ENCODE measurements at regions not wholly inside any gene's neighbourhood (a gene's known extent, or its start where the extent isn't known, plus 50 kb on each side); places are given as distances from the start of the nearest gene placed in this dataset.

DNA sequence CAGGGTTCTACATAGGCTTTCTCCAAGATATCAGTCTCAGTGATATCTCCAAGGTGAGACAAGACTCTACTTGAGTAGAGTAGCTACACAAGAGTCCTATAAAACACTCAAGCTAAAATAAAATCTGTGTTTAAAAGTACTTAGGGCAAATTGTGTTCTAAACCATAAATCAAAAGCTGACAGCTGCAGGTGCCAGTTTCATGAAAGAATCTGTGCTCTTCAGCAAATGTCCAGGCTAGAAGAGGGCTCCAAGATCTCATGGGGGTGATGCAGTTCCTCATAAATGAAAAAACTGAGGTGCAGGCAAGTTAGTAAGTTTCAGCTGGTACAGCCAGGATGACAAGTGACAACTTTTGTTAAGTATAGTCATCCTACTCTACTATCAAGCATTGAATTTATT lies 142.8 kb upstream of the TNPO1 start:
- Mint-ChIP-seq H3K4me1 (no peaks in the 10 kb centered on the region), H3K4me3 (no peak overlapping the region), H3K9me3 (peaks cover 0 to 13% of the 10 kb centered on the region in 2 donors), H3K27me3 (peaks cover 12% of the 10 kb centered on the region), H3K27ac (no peak overlapping the region)
- ATAC-seq (no peak), DNase-seq (no peak)

DNA sequence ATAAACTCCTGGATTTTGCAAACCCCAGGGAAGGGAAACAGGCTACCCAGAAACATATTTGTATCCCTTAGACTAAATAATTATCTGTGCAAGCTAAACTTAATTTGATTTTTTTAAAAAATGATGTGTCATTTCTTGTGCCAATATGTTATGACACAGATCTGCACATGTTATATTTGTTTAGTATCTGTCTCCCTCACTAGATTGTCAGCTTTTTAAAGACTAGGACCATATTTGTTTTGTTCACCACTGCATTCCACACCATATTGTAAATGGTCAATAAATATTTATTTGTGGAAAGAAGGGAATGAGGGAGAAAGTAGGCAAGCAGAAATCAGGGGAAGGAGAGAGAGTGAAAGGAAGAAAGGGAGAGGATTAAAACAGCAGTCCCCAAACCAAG lies 143.3 kb upstream of the TNPO1 start:
- no peak for ATAC-seq
- H3K27me3 Mint-ChIP-seq = peaks cover 14% of the 10 kb centered on the region
- no peaks in the 10 kb centered on the region for H3K4me1 Mint-ChIP-seq
- H3K4me3 Mint-ChIP-seq = no peak overlapping the region
- no peak for DNase-seq
- no peak overlapping the region for H3K27ac Mint-ChIP-seq
- H3K9me3 Mint-ChIP-seq = peaks cover 0 to 13% of the 10 kb centered on the region in 2 donors

DNA sequence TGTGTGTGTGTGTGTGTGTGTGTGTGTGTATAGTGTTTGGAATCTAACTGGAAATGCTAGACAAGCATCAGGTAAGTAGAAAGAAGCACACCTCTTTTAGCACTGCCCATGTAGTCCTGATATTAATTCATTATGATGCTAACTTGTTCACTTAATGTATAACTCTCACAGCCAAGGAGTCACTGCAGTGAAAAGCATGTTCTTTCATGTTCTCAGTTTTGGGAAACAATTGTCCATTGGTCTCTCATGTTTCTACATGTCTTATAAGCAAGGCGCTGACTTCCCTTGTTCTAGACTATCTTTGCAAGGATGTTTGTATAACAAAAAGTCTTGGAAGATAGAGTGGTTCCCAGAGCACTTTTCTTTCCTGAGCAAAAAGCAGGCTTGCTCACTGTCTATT lies 148.8 kb upstream of the TNPO1 start:
- ATAC-seq = no peak
- no peak for DNase-seq
- Mint-ChIP-seq H3K27me3 (peaks cover 27% of the 10 kb centered on the region), H3K9me3 (no peaks in the 10 kb centered on the region), H3K4me3 (no peak overlapping the region), H3K4me1 (no peaks in the 10 kb centered on the region), H3K27ac (no peak overlapping the region)

DNA sequence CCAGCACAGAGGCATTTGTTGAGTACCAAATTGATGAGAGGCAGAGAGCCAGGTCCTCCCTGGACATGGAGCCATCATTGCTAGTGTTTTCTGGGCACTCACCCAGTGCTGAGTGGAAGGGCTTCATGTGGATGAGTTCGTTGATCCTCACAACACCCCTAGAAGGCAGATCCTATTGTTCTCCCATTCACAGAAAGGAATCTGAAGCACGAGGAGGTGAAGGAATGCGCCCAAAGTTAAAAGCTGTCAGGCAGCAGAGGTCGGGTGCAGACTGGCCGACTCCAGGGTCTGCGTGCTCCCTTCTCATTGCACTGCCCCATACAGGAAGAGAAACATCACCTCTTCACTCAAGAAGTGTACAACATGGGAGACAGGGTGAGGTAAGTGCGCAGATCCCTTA lies 153.5 kb upstream of the TNPO1 start:
- DNase-seq (no peak), ATAC-seq (no peak)
- H3K9me3 Mint-ChIP-seq = no peaks in the 10 kb centered on the region
- peaks cover 25% of the 10 kb centered on the region for H3K27me3 Mint-ChIP-seq
- H3K27ac Mint-ChIP-seq = no peak overlapping the region
- H3K4me3 Mint-ChIP-seq = no peak overlapping the region
- H3K4me1 Mint-ChIP-seq = no peaks in the 10 kb centered on the region

DNA sequence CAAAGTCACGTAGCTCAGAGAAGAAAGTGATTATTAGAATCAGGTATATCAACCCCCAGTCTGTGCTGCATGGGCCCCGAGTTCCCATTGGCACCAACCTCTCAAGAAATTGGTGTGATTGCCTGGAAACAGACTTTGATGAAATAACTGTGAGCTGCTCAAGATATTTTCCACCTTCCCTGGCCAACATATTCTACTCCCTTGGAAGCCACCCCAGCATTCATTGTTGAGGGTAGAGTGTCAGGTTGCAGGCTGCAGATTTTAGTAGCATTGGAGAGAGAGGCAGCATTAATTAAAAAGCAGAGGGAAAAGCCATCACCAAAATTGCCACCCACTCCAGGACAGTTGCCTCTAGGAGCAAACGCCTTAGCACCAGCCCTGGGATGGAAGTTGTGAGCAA lies 154.2 kb upstream of the TNPO1 start:
- Mint-ChIP-seq H3K27me3 (peaks cover 25% of the 10 kb centered on the region), H3K4me3 (no peak overlapping the region), H3K27ac (no peak overlapping the region), H3K4me1 (no peaks in the 10 kb centered on the region), H3K9me3 (no peaks in the 10 kb centered on the region)
- ATAC-seq (no peak), DNase-seq (no peak)

DNA sequence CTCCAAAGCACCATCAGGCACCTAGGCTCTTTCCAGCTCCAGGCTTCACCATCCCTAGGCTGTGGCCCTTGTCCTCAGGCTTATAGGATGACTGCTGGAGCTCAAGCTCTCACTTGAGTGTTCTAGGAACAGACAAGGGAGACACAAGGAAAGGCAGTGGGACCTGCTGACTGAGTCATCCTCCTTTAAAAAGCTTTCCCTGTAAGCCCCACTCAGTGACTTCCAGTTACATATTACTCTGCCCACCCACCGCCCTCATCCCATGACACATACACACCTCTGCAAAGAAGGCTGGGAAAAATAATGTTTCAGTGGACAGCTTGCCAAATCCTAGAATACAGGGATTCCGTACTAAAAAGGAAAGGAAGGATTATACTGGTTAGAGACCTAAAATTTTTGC lies 154.2 kb upstream of the ZNF366 start:
- ATAC-seq (no peak), DNase-seq (no peak)
- no peaks in the 10 kb centered on the region for H3K4me1 Mint-ChIP-seq
- no peak overlapping the region for H3K4me3 Mint-ChIP-seq
- no peak overlapping the region for H3K27ac Mint-ChIP-seq
- H3K9me3 Mint-ChIP-seq = no peaks in the 10 kb centered on the region
- peaks cover 20% of the 10 kb centered on the region for H3K27me3 Mint-ChIP-seq

DNA sequence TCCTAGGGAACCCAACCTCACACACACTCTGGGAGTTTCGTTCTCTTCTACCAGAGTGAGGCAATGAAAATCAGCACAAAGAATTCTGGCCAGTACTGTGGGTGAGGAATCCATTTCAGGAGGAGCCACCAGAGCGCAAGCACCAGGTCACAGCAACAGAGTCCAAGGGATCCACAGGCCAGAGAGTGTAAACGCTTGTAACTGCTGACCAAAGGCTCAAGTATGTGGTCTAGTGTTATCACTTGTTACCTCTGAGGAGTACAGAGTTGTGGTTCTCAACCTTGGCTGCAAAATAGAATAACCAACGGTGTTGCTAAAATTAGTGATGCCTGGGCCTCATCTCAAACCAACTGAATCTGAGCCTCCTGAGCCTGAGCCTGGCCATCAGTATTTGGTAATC lies 152.5 kb upstream of the ZNF366 start:
- H3K27me3 Mint-ChIP-seq = peaks cover 17% of the 10 kb centered on the region
- no peaks in the 10 kb centered on the region for H3K4me1 Mint-ChIP-seq
- H3K27ac Mint-ChIP-seq = no peak overlapping the region
- ATAC-seq (peak; percentile 19), DNase-seq (no peak)
- no peak overlapping the region for H3K4me3 Mint-ChIP-seq
- no peaks in the 10 kb centered on the region for H3K9me3 Mint-ChIP-seq

DNA sequence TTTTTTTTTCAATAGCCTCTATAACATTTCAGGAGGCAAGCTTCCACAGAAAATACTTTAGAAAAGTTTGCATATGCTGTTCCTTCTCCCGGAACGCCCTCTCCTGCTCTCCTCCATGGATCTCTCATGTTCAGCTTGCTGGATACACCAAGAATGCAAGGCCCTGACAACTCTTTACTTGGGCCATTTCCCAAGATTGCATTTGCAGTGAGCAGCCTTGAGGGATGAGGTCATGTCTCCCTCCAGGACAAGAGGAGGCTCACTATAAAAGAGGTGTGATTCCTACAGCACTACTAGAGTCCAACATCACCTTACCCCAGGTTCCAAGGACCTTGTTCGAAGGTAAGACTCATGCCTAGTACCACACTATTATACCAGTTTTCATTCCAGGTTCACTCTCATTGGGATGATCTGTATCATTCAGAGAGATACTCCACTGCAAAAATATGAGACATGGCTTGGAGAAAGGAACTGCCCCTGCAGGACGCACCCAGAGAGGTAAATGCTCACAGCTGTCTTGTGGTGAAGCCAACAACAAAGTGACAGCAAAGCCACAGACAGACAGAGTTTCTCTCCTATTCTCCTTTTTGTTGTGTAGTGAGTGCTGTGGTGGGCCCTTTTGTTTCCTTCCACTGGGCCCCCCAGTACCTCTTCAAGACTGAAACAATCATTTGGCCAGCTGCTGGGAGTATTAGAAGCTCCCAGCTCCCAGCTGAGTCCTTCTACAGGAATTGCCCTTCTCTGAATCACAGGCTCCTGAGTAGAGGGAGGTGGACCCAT lies 151.7 kb upstream of the ZNF366 start:
- no peak for DNase-seq
- no peaks in the 10 kb centered on the region for H3K9me3 Mint-ChIP-seq
- peaks cover 17% of the 10 kb centered on the region for H3K27me3 Mint-ChIP-seq
- no peak for ATAC-seq
- no peak overlapping the region for H3K4me3 Mint-ChIP-seq
- no peak overlapping the region for H3K27ac Mint-ChIP-seq
- H3K4me1 Mint-ChIP-seq = no peaks in the 10 kb centered on the region

DNA sequence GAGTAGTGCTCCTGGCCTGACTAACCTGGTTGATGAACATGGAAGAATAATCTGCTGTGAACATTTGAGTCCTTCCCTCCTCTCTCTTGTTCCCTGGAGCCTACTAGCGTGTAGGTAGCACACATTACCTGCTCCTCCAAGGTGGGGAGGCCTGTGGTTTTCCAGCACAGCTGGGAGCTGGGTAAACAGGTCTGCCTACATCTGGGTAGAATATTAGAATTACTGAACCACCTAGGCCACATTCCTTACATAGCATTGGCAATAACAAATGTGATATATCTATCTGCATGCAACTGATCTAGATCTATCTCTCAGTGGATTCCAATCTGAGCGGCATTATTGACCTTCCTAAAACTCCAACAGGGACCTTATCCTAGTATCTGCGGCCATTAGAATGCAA lies 151.0 kb upstream of the ZNF366 start:
- DNase-seq (no peak), ATAC-seq (no peak)
- Mint-ChIP-seq H3K9me3 (no peaks in the 10 kb centered on the region), H3K4me1 (no peaks in the 10 kb centered on the region), H3K4me3 (no peak overlapping the region), H3K27me3 (peaks cover 16% of the 10 kb centered on the region), H3K27ac (no peak overlapping the region)

DNA sequence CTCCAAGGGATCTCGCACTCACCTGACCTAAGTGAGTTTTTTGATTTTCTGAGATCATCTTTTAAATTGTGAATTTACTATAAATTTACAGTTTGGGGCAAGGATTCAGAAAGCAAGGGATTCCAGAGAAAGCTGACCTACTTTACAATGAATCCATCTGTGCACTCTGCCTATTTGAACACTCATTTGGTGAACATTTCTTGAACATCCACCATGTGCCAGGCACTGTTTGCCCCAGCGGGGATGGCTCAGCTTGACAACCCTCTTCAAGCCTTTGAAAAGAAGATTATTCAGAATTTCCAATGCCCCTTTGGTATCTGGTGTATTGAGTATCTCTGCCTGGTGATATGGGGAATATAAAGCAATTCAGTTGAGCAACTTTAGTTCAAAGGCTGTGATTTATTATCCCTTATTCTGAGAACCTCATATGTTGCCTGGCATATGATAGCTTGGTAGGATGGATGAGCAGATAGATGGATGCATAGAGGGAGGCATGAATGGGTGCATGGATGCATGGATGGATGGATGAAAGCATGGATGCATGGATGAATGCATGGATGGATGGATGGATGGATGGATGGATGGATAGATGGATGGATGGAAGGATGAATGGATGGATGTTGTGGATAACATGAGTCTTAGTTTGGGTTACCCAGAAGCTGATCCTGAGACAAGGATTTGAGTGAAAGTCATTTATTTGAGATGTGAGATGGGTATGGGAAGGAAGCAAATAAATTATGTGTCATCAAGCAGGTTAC lies 149.7 kb upstream of the ZNF366 start:
- Mint-ChIP-seq H3K27ac (no peak overlapping the region), H3K9me3 (no peaks in the 10 kb centered on the region), H3K27me3 (peaks cover 18% of the 10 kb centered on the region), H3K4me3 (no peak overlapping the region), H3K4me1 (no peaks in the 10 kb centered on the region)
- no peak for ATAC-seq
- DNase-seq = no peak

DNA sequence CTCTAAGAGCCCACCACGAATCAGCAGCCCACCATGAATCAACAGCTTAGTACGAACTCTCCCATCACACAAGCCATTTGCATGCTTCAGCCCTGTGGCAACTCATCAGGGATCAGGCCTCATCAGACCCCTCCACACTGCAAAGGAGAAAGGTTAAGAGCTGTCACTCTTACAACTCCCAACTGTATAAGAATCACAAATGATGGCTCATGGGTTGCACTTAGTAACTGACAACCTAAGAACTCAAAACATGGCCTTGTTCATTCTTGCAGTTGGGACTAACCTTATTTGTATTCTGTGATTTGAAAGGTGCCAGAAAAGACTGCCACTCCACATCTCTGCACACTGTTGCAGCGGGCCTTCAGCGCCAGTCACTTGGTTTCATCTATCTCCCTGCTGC lies 149.1 kb upstream of the ZNF366 start:
- Mint-ChIP-seq H3K9me3 (no peaks in the 10 kb centered on the region), H3K4me1 (no peaks in the 10 kb centered on the region), H3K27me3 (peaks cover 18% of the 10 kb centered on the region), H3K4me3 (no peak overlapping the region), H3K27ac (no peak overlapping the region)
- ATAC-seq (no peak), DNase-seq (no peak)

DNA sequence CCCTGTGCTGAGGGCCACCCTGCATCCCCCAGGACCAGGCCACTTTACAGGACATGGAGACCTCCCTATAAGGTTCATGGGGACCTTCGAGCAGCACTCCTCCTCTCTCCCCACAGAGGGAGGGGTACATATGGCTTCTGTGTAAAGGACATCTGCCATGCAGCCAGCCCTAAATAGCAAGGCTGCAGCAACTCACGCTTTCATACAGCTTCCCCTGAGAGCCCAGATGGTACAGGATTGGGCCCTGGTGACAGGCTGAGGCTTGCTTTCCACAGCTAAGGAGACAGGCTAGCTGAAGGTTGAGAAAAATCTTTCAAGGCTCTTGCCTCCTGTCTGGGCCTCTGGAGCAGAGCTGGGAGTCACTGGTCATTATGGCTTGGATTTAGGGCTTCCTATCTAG lies 147.0 kb upstream of the ZNF366 start:
- ATAC-seq (no peak), DNase-seq (no peak)
- H3K9me3 Mint-ChIP-seq = no peaks in the 10 kb centered on the region
- H3K27me3 Mint-ChIP-seq = peaks cover 11% of the 10 kb centered on the region
- H3K4me1 Mint-ChIP-seq = no peaks in the 10 kb centered on the region
- H3K4me3 Mint-ChIP-seq = no peak overlapping the region
- H3K27ac Mint-ChIP-seq = no peak overlapping the region

DNA sequence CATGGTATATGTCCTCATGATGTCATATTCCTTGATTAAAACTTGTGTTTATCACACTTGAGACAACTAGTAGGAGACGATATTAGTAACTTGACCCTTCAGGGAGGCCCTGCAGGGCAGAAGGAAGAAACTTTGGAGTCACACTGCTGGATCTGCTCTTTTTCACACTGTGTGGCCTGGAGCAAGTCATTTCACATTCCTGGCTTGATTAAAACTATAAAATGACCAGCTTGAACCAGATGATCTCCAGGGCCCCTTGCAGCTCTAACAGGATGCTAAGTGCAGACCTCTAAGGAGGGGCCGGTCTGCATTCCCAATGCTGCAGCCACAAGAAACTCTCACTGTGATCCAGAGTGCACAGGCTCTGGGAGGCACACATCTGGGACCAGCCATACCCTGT lies 146.4 kb upstream of the ZNF366 start:
- Mint-ChIP-seq H3K27ac (no peak overlapping the region), H3K4me3 (no peak overlapping the region), H3K9me3 (no peaks in the 10 kb centered on the region), H3K4me1 (no peaks in the 10 kb centered on the region), H3K27me3 (peaks cover 8% of the 10 kb centered on the region)
- no peak for DNase-seq
- ATAC-seq = no peak

DNA sequence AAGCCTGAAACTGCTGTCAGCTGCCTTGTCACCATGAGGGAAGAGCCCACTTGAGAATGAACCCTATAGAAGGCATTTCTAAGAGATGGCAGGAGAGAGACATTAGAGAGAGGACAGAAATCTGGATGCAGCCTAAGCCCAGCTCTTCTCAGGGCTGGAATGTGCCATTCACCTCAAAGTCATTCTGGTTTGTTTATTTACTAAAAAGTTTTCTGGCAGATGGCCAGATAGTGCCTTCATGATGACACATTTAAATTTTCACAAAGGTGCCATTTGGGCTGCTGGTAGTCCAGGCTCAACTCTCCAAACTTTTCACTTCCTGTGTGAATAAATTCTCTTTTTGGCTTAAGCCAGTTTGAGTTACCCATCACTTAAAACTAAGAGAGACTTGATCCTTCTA lies 144.6 kb upstream of the ZNF366 start:
- DNase-seq (no peak), ATAC-seq (no peak)
- Mint-ChIP-seq H3K9me3 (no peaks in the 10 kb centered on the region), H3K27ac (no peak overlapping the region), H3K27me3 (peaks cover 8% of the 10 kb centered on the region), H3K4me3 (no peak overlapping the region), H3K4me1 (no peaks in the 10 kb centered on the region)

DNA sequence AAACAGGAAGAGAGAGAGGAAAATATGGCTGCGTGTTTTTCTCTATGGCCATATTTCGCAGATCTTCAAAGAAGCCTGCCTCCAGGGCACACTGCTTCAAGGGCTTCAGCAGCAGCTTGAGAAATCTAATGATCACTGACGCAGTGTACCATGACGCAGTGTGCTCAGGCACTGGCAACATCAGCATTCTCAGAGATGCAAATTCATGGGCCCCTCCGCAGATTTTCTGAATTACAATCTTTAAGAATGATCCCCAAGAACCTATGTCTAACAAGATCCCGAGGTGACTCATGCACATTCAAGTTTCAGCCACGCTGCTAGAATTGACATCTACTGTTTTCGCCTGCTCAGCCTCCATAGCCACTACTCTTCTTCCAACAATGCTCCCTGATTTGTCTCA lies 143.9 kb upstream of the ZNF366 start:
- ATAC-seq = no peak
- H3K27me3 Mint-ChIP-seq = peaks cover 8% of the 10 kb centered on the region
- DNase-seq = no peak
- H3K4me3 Mint-ChIP-seq = no peak overlapping the region
- H3K27ac Mint-ChIP-seq = no peak overlapping the region
- H3K9me3 Mint-ChIP-seq = no peaks in the 10 kb centered on the region
- H3K4me1 Mint-ChIP-seq = no peaks in the 10 kb centered on the region

DNA sequence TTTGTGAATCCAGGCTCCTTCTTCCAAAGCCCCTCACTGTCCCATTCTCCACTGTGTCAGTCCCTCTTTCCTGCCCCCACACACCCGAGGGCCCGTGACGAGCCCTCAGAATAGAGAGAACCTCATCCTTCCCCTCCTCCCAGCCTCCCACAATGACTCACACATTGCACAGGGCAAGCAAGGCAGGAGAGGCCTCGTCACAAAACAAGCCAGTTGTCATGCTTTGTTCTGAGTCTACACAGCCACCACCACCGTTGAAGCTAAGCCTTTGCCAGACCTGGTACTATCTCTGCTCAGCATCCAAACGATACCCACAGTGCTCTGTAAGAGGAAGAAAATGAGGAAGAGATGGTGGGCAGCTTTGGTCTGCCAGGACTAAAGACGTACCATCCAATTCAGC lies 142.2 kb upstream of the ZNF366 start:
- no peak overlapping the region for H3K27ac Mint-ChIP-seq
- no peak overlapping the region for H3K4me3 Mint-ChIP-seq
- H3K27me3 Mint-ChIP-seq = peaks cover 8% of the 10 kb centered on the region
- no peak for DNase-seq
- no peaks in the 10 kb centered on the region for H3K9me3 Mint-ChIP-seq
- H3K4me1 Mint-ChIP-seq = no peaks in the 10 kb centered on the region
- ATAC-seq = no peak

DNA sequence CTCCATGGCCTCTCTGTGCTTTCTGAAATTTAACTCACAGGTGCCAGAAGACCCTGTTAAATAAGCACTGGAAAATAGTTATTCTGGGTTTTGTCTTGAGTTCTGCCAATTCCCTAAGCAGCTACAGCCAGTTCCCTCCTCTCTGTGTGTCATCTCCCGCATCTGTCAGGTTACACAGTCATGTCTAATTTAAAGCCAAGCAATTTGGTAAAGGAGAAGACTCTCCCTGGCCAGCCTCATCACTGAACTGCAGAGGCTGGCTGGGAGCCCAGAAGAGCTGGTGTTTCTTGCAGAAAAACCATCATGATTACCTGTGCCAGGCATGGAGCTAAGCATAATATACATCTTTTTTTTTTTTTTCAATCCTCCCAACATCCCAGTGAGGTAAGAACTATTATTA lies 141.3 kb upstream of the ZNF366 start:
- Mint-ChIP-seq H3K27ac (peak overlapping the region in 1 of 2 donors; percentile 51), H3K9me3 (no peaks in the 10 kb centered on the region), H3K27me3 (peaks cover 8% of the 10 kb centered on the region), H3K4me3 (no peak overlapping the region), H3K4me1 (no peaks in the 10 kb centered on the region)
- DNase-seq (no peak), ATAC-seq (no peak)

Data from stimulated activated naive CD8-positive, alpha-beta T cell treated with anti-CD3 and anti-CD28 coated beads, Interleukin-15, amount 100 ng/mL, for 72 hours (primary cell).